ENCODE measurements at regions not wholly inside any gene's neighbourhood (a gene's known extent, or its start where the extent isn't known, plus 50 kb on each side); places are given as distances from the start of the nearest gene placed in this dataset.

GRCh38 chr13:34803756-34804155 is 138.3 kb upstream of the NBEA start:
- Histone ChIP-seq H3K79me2 (ENCODE audit: control insufficient read depth, insufficient read depth, low read length, poor library complexity) (no peaks in the 10 kb centered on the region), H2BK12ac (ENCODE audit: low read length) (no peak overlapping the region), H4K91ac (ENCODE audit: low read depth, low read length) (no peak overlapping the region), H3K4me3 (ENCODE audit: low read depth, low read length) (no peak overlapping the region), H3K79me1 (ENCODE audit: low read length) (no peaks in the 10 kb centered on the region), H2AK5ac (ENCODE audit: low read length) (no peak overlapping the region), H2BK5ac (ENCODE audit: low read depth, low read length, poor library complexity) (no peak overlapping the region), H3K27ac (ENCODE audit: low read depth, low read length) (no peak overlapping the region), H4K8ac (ENCODE audit: low read depth, low read length) (no peak overlapping the region), H2AFZ (ENCODE audit: insufficient read depth, low read length, poor library complexity) (no peak overlapping the region), H3K23ac (ENCODE audit: low read length) (no peak overlapping the region), H3K18ac (ENCODE audit: low read length) (no peak overlapping the region), H4K12ac (ENCODE audit: low read depth, low read length) (no peak overlapping the region), H3K4me1 (ENCODE audit: control insufficient read depth in 1 of 2, insufficient read depth in 2 of 2, low read length in 2 of 2) (no peaks in the 10 kb centered on the region), H2BK120ac (ENCODE audit: insufficient read depth, low read length, poor library complexity) (no peak overlapping the region), H3K36me3 (ENCODE audit: control insufficient read depth in 1 of 2, insufficient read depth in 2 of 2, low read length in 2 of 2) (no peaks in the 10 kb centered on the region), H3K27me3 (ENCODE audit: insufficient read depth, low read length) (no peaks in the 10 kb centered on the region), H3K4me2 (ENCODE audit: low read length) (no peak overlapping the region), H3K9ac (ENCODE audit: low read length) (no peak overlapping the region), H3K9me3 (ENCODE audit: insufficient read depth, low read depth, low read length) (no peaks in the 10 kb centered on the region), H3K14ac (ENCODE audit: low read length) (no peak overlapping the region), H3K4ac (ENCODE audit: low read depth, low read length) (no peak overlapping the region)
- no CpG with 5 or more reads among the region's 4 CpGs for WGBS (ENCODE audit: extremely low coverage, insufficient coverage, insufficient read length)
- no peak for DNase-seq

- Histone ChIP-seq H4K12ac (ENCODE audit: low read depth, low read length) (no peak overlapping the region), H2BK5ac (ENCODE audit: low read depth, low read length, poor library complexity) (no peak overlapping the region), H3K18ac (ENCODE audit: low read length) (no peak overlapping the region), H3K14ac (ENCODE audit: low read length) (no peak overlapping the region), H3K23ac (ENCODE audit: low read length) (no peak overlapping the region), H3K4me3 (ENCODE audit: low read depth, low read length) (no peak overlapping the region), H3K27ac (ENCODE audit: low read depth, low read length) (no peak overlapping the region), H3K4me2 (ENCODE audit: low read length) (no peak overlapping the region), H3K27me3 (ENCODE audit: insufficient read depth, low read length) (no peaks in the 10 kb centered on the region), H3K4me1 (ENCODE audit: control insufficient read depth in 1 of 2, insufficient read depth in 2 of 2, low read length in 2 of 2) (no peaks in the 10 kb centered on the region), H3K36me3 (ENCODE audit: control insufficient read depth in 1 of 2, insufficient read depth in 2 of 2, low read length in 2 of 2) (no peaks in the 10 kb centered on the region), H4K91ac (ENCODE audit: low read depth, low read length) (no peak overlapping the region), H2BK120ac (ENCODE audit: insufficient read depth, low read length, poor library complexity) (no peak overlapping the region), H3K4ac (ENCODE audit: low read depth, low read length) (no peak overlapping the region), H2AFZ (ENCODE audit: insufficient read depth, low read length, poor library complexity) (no peak overlapping the region), H3K9ac (ENCODE audit: low read length) (no peak overlapping the region), H4K8ac (ENCODE audit: low read depth, low read length) (no peak overlapping the region), H3K79me1 (ENCODE audit: low read length) (no peaks in the 10 kb centered on the region), H3K9me3 (ENCODE audit: insufficient read depth, low read depth, low read length) (no peaks in the 10 kb centered on the region), H3K79me2 (ENCODE audit: control insufficient read depth, insufficient read depth, low read length, poor library complexity) (no peaks in the 10 kb centered on the region), H2BK12ac (ENCODE audit: low read length) (no peak overlapping the region), H2AK5ac (ENCODE audit: low read length) (no peak overlapping the region)
- no peak for DNase-seq
- no CpG with 5 or more reads among the region's 1 CpG for WGBS (ENCODE audit: extremely low coverage, insufficient coverage, insufficient read length)
Measured at GRCh38 chr13:34805347-34805746, 136.7 kb upstream of the NBEA start.

GRCh38 chr13:34808649-34809048 is 133.4 kb upstream of the NBEA start:
- no peak overlapping the region for H3K4me2 ChIP-seq (ENCODE audit: low read length)
- no peak for DNase-seq
- no peaks in the 10 kb centered on the region for H3K4me1 ChIP-seq (ENCODE audit: control insufficient read depth in 1 of 2, insufficient read depth in 2 of 2, low read length in 2 of 2)
- H3K4me3 ChIP-seq (ENCODE audit: low read depth, low read length), result no peak overlapping the region
- no peak overlapping the region for H3K4ac ChIP-seq (ENCODE audit: low read depth, low read length)
- no peaks in the 10 kb centered on the region for H3K79me1 ChIP-seq (ENCODE audit: low read length)
- no peak overlapping the region for H4K91ac ChIP-seq (ENCODE audit: low read depth, low read length)
- H3K27ac ChIP-seq (ENCODE audit: low read depth, low read length), result no peak overlapping the region
- H3K9me3 ChIP-seq (ENCODE audit: insufficient read depth, low read depth, low read length), result no peaks in the 10 kb centered on the region
- H3K36me3 ChIP-seq (ENCODE audit: control insufficient read depth in 1 of 2, insufficient read depth in 2 of 2, low read length in 2 of 2), result no peaks in the 10 kb centered on the region
- H3K23ac ChIP-seq (ENCODE audit: low read length), result no peak overlapping the region
- H3K18ac ChIP-seq (ENCODE audit: low read length), result no peak overlapping the region
- no peak overlapping the region for H2BK120ac ChIP-seq (ENCODE audit: insufficient read depth, low read length, poor library complexity)
- H3K9ac ChIP-seq (ENCODE audit: low read length), result no peak overlapping the region
- H2AK5ac ChIP-seq (ENCODE audit: low read length), result no peak overlapping the region
- no peak overlapping the region for H4K8ac ChIP-seq (ENCODE audit: low read depth, low read length)
- no peaks in the 10 kb centered on the region for H3K27me3 ChIP-seq (ENCODE audit: insufficient read depth, low read length)
- no peak overlapping the region for H4K12ac ChIP-seq (ENCODE audit: low read depth, low read length)
- no peak overlapping the region for H3K14ac ChIP-seq (ENCODE audit: low read length)
- H3K79me2 ChIP-seq (ENCODE audit: control insufficient read depth, insufficient read depth, low read length, poor library complexity), result no peaks in the 10 kb centered on the region
- no peak overlapping the region for H2BK5ac ChIP-seq (ENCODE audit: low read depth, low read length, poor library complexity)
- no peak overlapping the region for H2AFZ ChIP-seq (ENCODE audit: insufficient read depth, low read length, poor library complexity)
- no peak overlapping the region for H2BK12ac ChIP-seq (ENCODE audit: low read length)

GRCh38 chr13:34810996-34811395 is 131.1 kb upstream of the NBEA start:
- Histone ChIP-seq H3K36me3 (ENCODE audit: control insufficient read depth in 1 of 2, insufficient read depth in 2 of 2, low read length in 2 of 2) (no peaks in the 10 kb centered on the region), H4K12ac (ENCODE audit: low read depth, low read length) (no peak overlapping the region), H3K23ac (ENCODE audit: low read length) (no peak overlapping the region), H4K8ac (ENCODE audit: low read depth, low read length) (no peak overlapping the region), H3K27me3 (ENCODE audit: insufficient read depth, low read length) (no peaks in the 10 kb centered on the region), H2BK5ac (ENCODE audit: low read depth, low read length, poor library complexity) (no peak overlapping the region), H4K91ac (ENCODE audit: low read depth, low read length) (no peak overlapping the region), H2AFZ (ENCODE audit: insufficient read depth, low read length, poor library complexity) (no peak overlapping the region), H3K79me1 (ENCODE audit: low read length) (peaks cover 2% of the 10 kb centered on the region), H3K18ac (ENCODE audit: low read length) (no peak overlapping the region), H2BK12ac (ENCODE audit: low read length) (no peak overlapping the region), H3K27ac (ENCODE audit: low read depth, low read length) (no peak overlapping the region), H2AK5ac (ENCODE audit: low read length) (no peak overlapping the region), H3K4me3 (ENCODE audit: low read depth, low read length) (no peak overlapping the region), H3K14ac (ENCODE audit: low read length) (no peak overlapping the region), H3K9ac (ENCODE audit: low read length) (no peak overlapping the region), H3K4ac (ENCODE audit: low read depth, low read length) (no peak overlapping the region), H3K4me1 (ENCODE audit: control insufficient read depth in 1 of 2, insufficient read depth in 2 of 2, low read length in 2 of 2) (peaks cover 0 to 2% of the 10 kb centered on the region in 2 experiments), H3K4me2 (ENCODE audit: low read length) (no peak overlapping the region), H3K9me3 (ENCODE audit: insufficient read depth, low read depth, low read length) (no peaks in the 10 kb centered on the region), H2BK120ac (ENCODE audit: insufficient read depth, low read length, poor library complexity) (no peak overlapping the region), H3K79me2 (ENCODE audit: control insufficient read depth, insufficient read depth, low read length, poor library complexity) (no peaks in the 10 kb centered on the region)
- no CpG with 5 or more reads among the region's 3 CpGs for WGBS (ENCODE audit: extremely low coverage, insufficient coverage, insufficient read length)
- peak; percentile 4 to 60 for DNase-seq

All from trophoblast cell (in vitro differentiated cells and primary cell).